Mucosa of rectum (tissue), 2 donors: ENCODE measurements at regions not wholly inside any gene's neighbourhood (a gene's known extent, or its start where the extent isn't known, plus 50 kb on each side); places are given as distances from the start of the nearest gene placed in this dataset.

Experiments
- H3K27ac ChIP-seq, 2 donors: one replicate each; pipeline ENCODE4 v1.7.0; 2013; ENCODE audit warnings: inconsistent platforms in 2 of 2, low read depth in 2 of 2, low read length in 2 of 2
- H3K27me3 ChIP-seq, 2 donors: one replicate each; pipeline ENCODE4 v1.7.0; 2013; ENCODE audit warnings: low read length in 2 of 2; ENCODE audit not compliant: control insufficient read depth in 2 of 2, insufficient read depth in 2 of 2
- H3K36me3 ChIP-seq, 2 donors: one replicate each; pipeline ENCODE4 v1.7.0; 2013; ENCODE audit warnings: low read length in 2 of 2; ENCODE audit not compliant: control insufficient read depth in 2 of 2, insufficient read depth in 2 of 2
- H3K4me1 ChIP-seq, 2 donors: one replicate each; pipeline ENCODE4 v1.7.0; 2013; ENCODE audit warnings: low read length in 2 of 2, mild to moderate bottlenecking in 1 of 2; ENCODE audit not compliant: control insufficient read depth in 2 of 2, insufficient read depth in 2 of 2
- H3K4me3 ChIP-seq, 2 donors: one replicate each; pipeline ENCODE4 v1.7.0; 2013; ENCODE audit warnings: low read length in 2 of 2
- H3K9ac ChIP-seq, 2 donors: one replicate each; pipeline ENCODE4 v1.7.0; 2013; ENCODE audit warnings: low read length in 2 of 2, low read depth in 1 of 2, mild to moderate bottlenecking in 1 of 2
- H3K9me3 ChIP-seq, 2 donors: one replicate each; pipeline ENCODE4 v1.7.0; 2013; ENCODE audit warnings: low read length in 2 of 2; ENCODE audit not compliant: control insufficient read depth in 2 of 2
- donor health status: healthy.
- donor health status: Normal muscosa, but diverticular disease.

GRCh38 chr16:66211651-66212050 is 154.8 kb upstream of the CDH5 start:
- Histone ChIP-seq H3K4me3 (no peak overlapping the region), H3K9ac (no peak overlapping the region), H3K27me3 (no peaks in the 10 kb centered on the region), H3K4me1 (no peaks in the 10 kb centered on the region), H3K36me3 (no peaks in the 10 kb centered on the region), H3K9me3 (no peaks in the 10 kb centered on the region), H3K27ac (no peak overlapping the region)

GRCh38 chr16:66207883-66208265 is 158.6 kb upstream of the CDH5 start:
- Histone ChIP-seq H3K9me3 (no peaks in the 10 kb centered on the region), H3K27me3 (no peaks in the 10 kb centered on the region), H3K36me3 (no peaks in the 10 kb centered on the region), H3K4me1 (no peaks in the 10 kb centered on the region), H3K27ac (no peak overlapping the region), H3K9ac (no peak overlapping the region), H3K4me3 (no peak overlapping the region)

GRCh38 chr16:66207139-66207882 is 159.2 kb upstream of the CDH5 start:
- no peaks in the 10 kb centered on the region for H3K36me3 ChIP-seq
- no peak overlapping the region for H3K4me3 ChIP-seq
- no peaks in the 10 kb centered on the region for H3K4me1 ChIP-seq
- no peaks in the 10 kb centered on the region for H3K9me3 ChIP-seq
- no peak overlapping the region for H3K9ac ChIP-seq
- H3K27me3 ChIP-seq: no peaks in the 10 kb centered on the region
- peak overlapping the region in 1 of 2 donors; percentile 23 for H3K27ac ChIP-seq

- Histone ChIP-seq H3K9ac (no peak overlapping the region), H3K36me3 (no peaks in the 10 kb centered on the region), H3K27me3 (no peaks in the 10 kb centered on the region), H3K27ac (no peak overlapping the region), H3K4me1 (no peaks in the 10 kb centered on the region), H3K9me3 (no peaks in the 10 kb centered on the region), H3K4me3 (no peak overlapping the region)
Measured at GRCh38 chr16:66206363-66206762, 160.1 kb upstream of the CDH5 start.

- Histone ChIP-seq H3K27me3 (no peaks in the 10 kb centered on the region), H3K4me3 (no peak overlapping the region), H3K4me1 (no peaks in the 10 kb centered on the region), H3K27ac (no peak overlapping the region), H3K9ac (no peak overlapping the region), H3K9me3 (no peaks in the 10 kb centered on the region), H3K36me3 (no peaks in the 10 kb centered on the region)
Measured at GRCh38 chr16:66205287-66206231, 160.9 kb upstream of the CDH5 start.

DNA sequence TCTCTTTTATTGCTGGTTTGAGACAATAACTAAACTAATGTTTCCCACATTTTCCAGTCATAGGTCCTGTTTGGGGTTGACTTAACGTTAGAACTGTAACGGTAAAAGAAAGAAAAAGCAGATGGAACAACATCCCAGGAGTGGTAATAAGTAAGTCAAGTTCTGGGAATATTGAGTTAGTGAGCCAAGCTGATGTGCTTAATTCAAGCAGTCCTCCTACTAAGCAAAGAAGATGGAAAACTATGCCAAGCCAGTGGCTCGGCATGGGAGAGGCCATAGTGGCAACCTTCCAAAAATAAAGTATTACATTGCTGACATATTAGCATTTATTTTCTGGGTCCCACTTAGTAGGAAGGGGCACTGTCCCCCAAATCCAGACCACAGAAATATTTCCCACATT is 161.7 kb upstream of the CDH5 start:
- Histone ChIP-seq H3K9me3 (no peaks in the 10 kb centered on the region), H3K9ac (no peak overlapping the region), H3K4me1 (no peaks in the 10 kb centered on the region), H3K27ac (no peak overlapping the region), H3K27me3 (no peaks in the 10 kb centered on the region), H3K4me3 (no peak overlapping the region), H3K36me3 (no peaks in the 10 kb centered on the region)

DNA sequence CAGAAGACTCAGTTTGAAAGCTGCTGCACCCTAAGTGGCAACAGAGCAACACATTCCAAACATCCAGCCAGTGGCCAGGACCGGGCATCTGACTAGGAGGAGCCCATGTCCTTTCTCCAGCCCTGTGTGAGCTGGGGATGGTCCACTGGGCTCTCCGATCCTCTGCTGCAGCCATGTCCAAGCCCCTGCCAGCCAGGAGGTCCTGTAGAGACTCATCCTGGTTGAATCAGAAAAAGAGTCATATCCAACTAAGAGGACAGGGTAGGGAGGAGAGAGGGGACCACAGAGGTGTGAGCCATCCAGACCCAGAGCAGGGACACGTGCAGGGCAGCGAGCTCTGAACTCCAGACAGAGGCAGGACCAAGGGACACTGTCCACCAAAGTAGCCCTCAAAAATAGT is 163.0 kb upstream of the CDH5 start:
- no peak overlapping the region for H3K27ac ChIP-seq

GRCh38 chr16:66199189-66199588 is 167.3 kb upstream of the CDH5 start:
- no peaks in the 10 kb centered on the region for H3K36me3 ChIP-seq
- no peak overlapping the region for H3K27ac ChIP-seq
- H3K27me3 ChIP-seq: no peaks in the 10 kb centered on the region
- no peak overlapping the region for H3K4me3 ChIP-seq
- no peak overlapping the region for H3K9ac ChIP-seq
- H3K9me3 ChIP-seq: no peaks in the 10 kb centered on the region
- H3K4me1 ChIP-seq: no peaks in the 10 kb centered on the region

More for the DNA sequence above, 163.0 kb upstream of the CDH5 start:
- no peaks in the 10 kb centered on the region for H3K36me3 ChIP-seq
- no peak overlapping the region for H3K4me3 ChIP-seq
- H3K4me1 ChIP-seq: no peaks in the 10 kb centered on the region
- no peak overlapping the region for H3K9ac ChIP-seq
- H3K9me3 ChIP-seq: no peaks in the 10 kb centered on the region
- no peaks in the 10 kb centered on the region for H3K27me3 ChIP-seq

DNA sequence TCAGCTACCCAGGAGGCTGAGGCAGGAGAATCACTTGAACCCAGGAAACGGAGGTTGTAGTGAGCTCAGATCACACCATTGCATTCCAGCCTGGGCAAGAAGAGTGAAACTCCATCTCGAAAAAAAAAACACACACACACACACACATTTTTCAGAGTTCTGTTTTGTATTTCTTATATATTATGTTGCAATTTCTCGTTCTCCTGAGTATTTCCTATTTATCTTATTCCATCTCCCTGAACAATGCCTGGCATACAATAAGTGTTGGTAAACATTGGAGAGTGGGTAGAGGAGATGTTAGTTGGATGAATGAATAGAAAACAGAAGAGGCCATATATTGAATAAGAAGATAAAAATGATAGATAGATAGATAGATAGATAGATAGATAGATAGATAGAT is 167.8 kb upstream of the CDH5 start:
- H3K27me3 ChIP-seq: no peaks in the 10 kb centered on the region
- H3K4me3 ChIP-seq: no peak overlapping the region
- no peak overlapping the region for H3K27ac ChIP-seq
- H3K4me1 ChIP-seq: no peaks in the 10 kb centered on the region
- H3K36me3 ChIP-seq: no peaks in the 10 kb centered on the region
- H3K9ac ChIP-seq: no peak overlapping the region
- H3K9me3 ChIP-seq: no peaks in the 10 kb centered on the region

- H3K27me3 ChIP-seq: no peaks in the 10 kb centered on the region
- no peak overlapping the region for H3K4me3 ChIP-seq
Measured at GRCh38 chr16:66197668-66198278, 168.7 kb upstream of the CDH5 start.

More at GRCh38 chr16:66197668-66198278, 168.7 kb upstream of the CDH5 start:
- Histone ChIP-seq H3K9ac (no peak overlapping the region), H3K9me3 (no peaks in the 10 kb centered on the region), H3K27ac (no peak overlapping the region), H3K4me1 (no peaks in the 10 kb centered on the region), H3K36me3 (no peaks in the 10 kb centered on the region)
